WERI-Rb-1 (cell line): ENCODE measurements at regions not wholly inside any gene's neighbourhood (a gene's known extent, or its start where the extent isn't known, plus 50 kb on each side); places are given as distances from the start of the nearest gene placed in this dataset.

ENCODE experiments used
- DNase-seq: peaks from one replicate; pipeline ENCODE4 v3.0.0-alpha.2; 2020
- H3K27ac ChIP-seq: fragments of 250-450 bp; sonication (Bioruptor Pico); 2 replicates; pipeline ENCODE4 v1.5.1; 2020; ENCODE audit warnings: mild to moderate bottlenecking, moderate library complexity
- H3K27me3 ChIP-seq: fragments of 250-450 bp; sonication (Bioruptor Pico); 2 replicates; pipeline ENCODE4 v1.5.1; 2021; ENCODE audit warnings: mild to moderate bottlenecking, low read depth, moderate library complexity; ENCODE audit not compliant: insufficient read depth, severe bottlenecking
- H3K36me3 ChIP-seq: fragments of 250-450 bp; sonication (Bioruptor Pico); 2 replicates; pipeline ENCODE4 v1.5.1; 2020; ENCODE audit warnings: mild to moderate bottlenecking, moderate library complexity
- H3K4me3 ChIP-seq: 2 replicates; pipeline ENCODE4 v1.5.1; 2011; ENCODE audit warnings: low read depth, mild to moderate bottlenecking, control low read depth, low read length
- H3K9me3 ChIP-seq: fragments of 250-450 bp; sonication (Bioruptor Pico); 2 replicates; pipeline ENCODE4 v1.5.1; 2021; ENCODE audit warnings: mild to moderate bottlenecking, moderate library complexity; ENCODE audit not compliant: severe bottlenecking
- TF ChIP-seq, protein P1 (sequence below): IDR thresholded peaks from 2 replicates; pipeline ENCODE4 v1.5.1; 2011; ENCODE audit warnings: low read depth, mild to moderate bottlenecking, control low read depth, inconsistent platforms, low read length

DNA sequence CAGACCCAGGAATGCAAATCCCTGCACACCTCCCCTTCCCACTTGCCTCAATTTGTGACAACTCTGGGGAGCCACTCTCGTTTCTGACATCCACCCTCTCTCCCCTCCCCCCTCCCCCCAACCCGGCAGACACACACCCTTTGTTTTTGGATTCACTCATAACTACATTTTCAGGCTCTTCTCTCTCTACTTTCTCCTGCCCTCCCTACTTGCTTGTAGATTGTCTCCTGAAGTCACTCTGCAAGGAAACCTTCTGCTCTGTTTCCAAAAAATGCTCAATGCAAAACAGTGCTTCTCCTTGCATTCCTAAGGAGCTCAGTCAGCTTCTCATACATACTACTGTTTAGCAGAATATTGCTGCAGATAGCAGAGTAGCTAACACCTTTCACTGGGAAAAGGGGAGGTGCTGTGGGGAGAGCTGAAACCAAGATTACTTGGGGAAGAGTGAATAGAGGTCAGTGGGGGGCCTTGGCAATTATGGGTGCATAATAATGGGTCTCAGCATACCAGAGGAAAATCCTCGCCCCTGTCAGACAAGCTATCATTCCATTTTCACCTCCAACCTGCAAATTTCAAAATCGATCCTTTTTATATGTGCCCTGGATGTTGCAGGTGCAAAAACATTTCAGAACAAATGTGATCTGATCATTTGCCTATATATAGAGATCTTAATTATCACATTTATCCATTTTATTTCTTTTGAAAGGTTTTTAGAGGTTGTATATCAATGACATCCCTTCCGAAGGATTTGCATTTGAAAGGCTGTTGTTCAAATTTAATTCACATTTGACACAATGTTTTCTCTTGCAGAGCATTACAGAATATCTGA lies 1860.7 kb upstream of the WWC1 start:
- TF ChIP-seq, protein P1, sequence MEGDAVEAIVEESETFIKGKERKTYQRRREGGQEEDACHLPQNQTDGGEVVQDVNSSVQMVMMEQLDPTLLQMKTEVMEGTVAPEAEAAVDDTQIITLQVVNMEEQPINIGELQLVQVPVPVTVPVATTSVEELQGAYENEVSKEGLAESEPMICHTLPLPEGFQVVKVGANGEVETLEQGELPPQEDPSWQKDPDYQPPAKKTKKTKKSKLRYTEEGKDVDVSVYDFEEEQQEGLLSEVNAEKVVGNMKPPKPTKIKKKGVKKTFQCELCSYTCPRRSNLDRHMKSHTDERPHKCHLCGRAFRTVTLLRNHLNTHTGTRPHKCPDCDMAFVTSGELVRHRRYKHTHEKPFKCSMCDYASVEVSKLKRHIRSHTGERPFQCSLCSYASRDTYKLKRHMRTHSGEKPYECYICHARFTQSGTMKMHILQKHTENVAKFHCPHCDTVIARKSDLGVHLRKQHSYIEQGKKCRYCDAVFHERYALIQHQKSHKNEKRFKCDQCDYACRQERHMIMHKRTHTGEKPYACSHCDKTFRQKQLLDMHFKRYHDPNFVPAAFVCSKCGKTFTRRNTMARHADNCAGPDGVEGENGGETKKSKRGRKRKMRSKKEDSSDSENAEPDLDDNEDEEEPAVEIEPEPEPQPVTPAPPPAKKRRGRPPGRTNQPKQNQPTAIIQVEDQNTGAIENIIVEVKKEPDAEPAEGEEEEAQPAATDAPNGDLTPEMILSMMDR = no peak
- Histone ChIP-seq H3K27me3 (no peaks in the 10 kb centered on the region), H3K36me3 (no peaks in the 10 kb centered on the region), H3K27ac (no peak overlapping the region), H3K9me3 (no peaks in the 10 kb centered on the region), H3K4me3 (no peak overlapping the region)
- no peak for DNase-seq

DNA sequence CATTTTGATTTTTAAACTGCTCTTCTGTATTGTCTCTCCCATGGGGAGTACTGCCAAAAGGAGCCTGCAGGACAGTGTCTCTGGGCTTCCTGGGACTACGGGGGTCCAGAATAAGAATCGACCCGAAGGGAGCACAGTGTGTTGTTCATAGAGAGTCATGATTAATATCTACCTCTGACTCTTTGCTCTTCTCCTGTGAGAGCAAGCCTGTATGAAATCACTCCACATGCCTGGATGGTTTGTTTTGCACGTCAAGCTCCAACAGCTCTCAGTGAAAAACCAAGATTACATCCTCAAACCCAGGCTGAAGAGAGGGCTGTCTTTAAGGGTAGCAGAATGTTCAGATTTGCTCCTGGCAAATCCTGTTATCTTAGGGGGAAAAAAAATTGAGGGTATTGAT lies 1860.0 kb upstream of the WWC1 start:
- H3K27me3 ChIP-seq = no peaks in the 10 kb centered on the region
- H3K4me3 ChIP-seq = no peak overlapping the region
- TF ChIP-seq, protein P1 = no peak
- DNase-seq = no peak
- no peaks in the 10 kb centered on the region for H3K36me3 ChIP-seq
- H3K27ac ChIP-seq = no peak overlapping the region
- no peaks in the 10 kb centered on the region for H3K9me3 ChIP-seq

DNA sequence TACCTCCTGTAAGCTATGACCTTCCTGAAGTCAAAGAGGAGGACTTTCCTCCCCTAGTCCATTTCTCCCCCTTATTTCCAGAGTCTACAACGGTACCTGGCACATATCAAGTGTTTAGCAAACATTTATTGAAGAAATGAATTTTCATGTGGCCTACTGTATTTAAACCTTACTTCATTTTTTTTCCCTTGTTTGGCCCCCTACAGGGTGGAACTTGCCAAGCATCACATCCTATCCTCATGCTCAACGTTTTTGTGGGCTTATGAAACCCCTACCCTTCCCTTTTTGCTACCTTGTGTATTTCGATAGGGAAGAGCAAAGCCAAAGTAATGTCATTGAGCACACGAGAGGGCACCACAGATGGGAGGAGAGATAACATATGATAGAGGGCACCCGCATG lies 1857.8 kb upstream of the WWC1 start:
- no peaks in the 10 kb centered on the region for H3K27me3 ChIP-seq
- DNase-seq = no peak
- TF ChIP-seq, protein P1 = no peak
- no peak overlapping the region for H3K4me3 ChIP-seq
- H3K27ac ChIP-seq = no peak overlapping the region
- H3K9me3 ChIP-seq = no peaks in the 10 kb centered on the region
- H3K36me3 ChIP-seq = no peaks in the 10 kb centered on the region

DNA sequence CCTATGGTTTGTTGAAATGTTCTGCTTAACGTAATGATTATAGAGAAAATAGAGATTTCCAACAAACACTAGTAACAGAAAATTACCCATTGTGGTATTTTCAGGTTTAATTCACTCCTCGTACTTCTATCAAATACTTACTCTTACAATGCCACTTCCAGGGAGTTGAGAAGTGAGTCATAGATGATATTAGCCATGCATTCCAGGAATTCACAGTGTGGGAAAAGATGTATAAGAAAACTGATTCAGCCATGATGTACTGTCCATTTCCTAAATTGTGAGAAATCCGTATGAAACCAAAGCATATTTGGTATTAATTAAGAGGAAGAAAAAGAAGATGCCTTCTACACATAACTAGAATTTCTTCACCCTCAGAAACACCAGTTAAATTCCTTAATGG lies 1854.6 kb upstream of the WWC1 start:
- Histone ChIP-seq H3K4me3 (no peak overlapping the region), H3K9me3 (no peaks in the 10 kb centered on the region), H3K36me3 (no peaks in the 10 kb centered on the region), H3K27ac (no peak overlapping the region), H3K27me3 (no peaks in the 10 kb centered on the region)
- DNase-seq = no peak
- TF ChIP-seq, protein P1 = no peak

DNA sequence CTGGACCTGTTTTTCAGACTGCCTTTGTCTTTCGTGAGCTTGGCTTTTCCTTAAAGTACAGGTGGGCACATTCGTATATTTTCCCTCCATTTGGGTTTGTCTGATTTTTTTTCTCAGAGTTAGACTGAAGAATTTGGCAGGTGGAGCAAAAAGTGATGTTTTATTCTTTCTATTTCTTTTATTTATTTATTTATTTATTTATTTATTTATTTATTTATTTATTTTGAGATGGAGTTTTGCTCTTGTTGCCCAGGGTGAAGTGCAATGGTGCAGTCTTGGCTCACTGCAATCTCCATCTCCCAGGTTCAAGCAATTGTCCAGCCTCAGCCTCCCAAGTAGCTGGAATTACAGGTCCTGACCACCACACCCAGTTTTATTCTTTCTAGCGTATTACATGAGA lies 1805.1 kb upstream of the WWC1 start:
- H3K36me3 ChIP-seq = no peaks in the 10 kb centered on the region
- no peaks in the 10 kb centered on the region for H3K27me3 ChIP-seq
- no peak for DNase-seq
- no peaks in the 10 kb centered on the region for H3K9me3 ChIP-seq
- no peak overlapping the region for H3K27ac ChIP-seq
- TF ChIP-seq, protein P1 = no peak
- no peak overlapping the region for H3K4me3 ChIP-seq

DNA sequence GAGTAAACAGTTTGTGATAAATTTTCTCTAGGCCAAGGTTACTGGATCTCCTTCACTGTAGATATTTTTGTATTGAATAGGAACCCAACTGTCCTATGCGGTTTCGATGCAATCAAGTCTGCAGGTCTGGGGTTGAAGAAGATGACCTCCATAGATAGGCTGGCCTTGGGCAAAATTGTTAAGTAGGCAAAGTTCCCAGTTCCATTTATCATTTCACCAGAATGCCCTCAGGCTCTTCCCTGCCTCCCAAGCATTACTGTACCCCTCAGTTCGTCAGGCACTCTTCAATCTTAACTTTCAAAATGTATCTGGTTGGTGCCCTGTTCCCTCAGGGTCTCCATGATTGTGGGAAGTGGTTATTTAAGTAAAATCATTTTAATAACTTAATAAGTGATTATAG lies 1802.9 kb upstream of the WWC1 start:
- no peak overlapping the region for H3K4me3 ChIP-seq
- TF ChIP-seq, protein P1 = no peak

More for the DNA sequence above, 1802.9 kb upstream of the WWC1 start:
- H3K27ac ChIP-seq = no peak overlapping the region
- no peak for DNase-seq
- no peaks in the 10 kb centered on the region for H3K36me3 ChIP-seq
- no peaks in the 10 kb centered on the region for H3K27me3 ChIP-seq
- no peaks in the 10 kb centered on the region for H3K9me3 ChIP-seq
